ENCODE measurements at regions not wholly inside any gene's neighbourhood (a gene's known extent, or its start where the extent isn't known, plus 50 kb on each side); places are given as distances from the start of the nearest gene placed in this dataset.

- TF ChIP-seq RERE (CRISPR knock-in tag; IDR thresholded peaks at IDR 0.05; ENCODE audit: low read depth) (no peak), KLF6 (CRISPR knock-in tag; IDR thresholded peaks at IDR 0.05) (no peak), PBX3 (CRISPR knock-in tag; IDR thresholded peaks at IDR 0.05; ENCODE audit: borderline replicate concordance) (no peak), TARDBP (CRISPR knock-in tag; IDR thresholded peaks at IDR 0.05) (no peak), ZBTB38 (CRISPR knock-in tag; IDR thresholded peaks at IDR 0.05) (no peak; the same call in 1 of the 2 replicates), TCF12 (IDR thresholded peaks at IDR 0.05) (no peak), TCF12 (CRISPR knock-in tag; IDR thresholded peaks at IDR 0.05) (no peak), CHD4 (IDR thresholded peaks at IDR 0.05; ENCODE audit: borderline replicate concordance, low read length) (no peak), ZBTB10 (CRISPR knock-in tag; IDR thresholded peaks at IDR 0.05; ENCODE audit: borderline replicate concordance) (no peak), DPF2 (CRISPR knock-in tag; IDR thresholded peaks at IDR 0.05; ENCODE audit: borderline replicate concordance, low read depth) (no peak)
Observed at GRCh38 chr5:173793648-173794548, 94.3 kb upstream of the CPEB4 start.

Data from HepG2 (cell line).